Activated CD8-positive, alpha-beta memory T cell treated with anti-CD3 and anti-CD28 coated beads for 24 hours (primary cell): ENCODE measurements at regions not wholly inside any gene's neighbourhood (a gene's known extent, or its start where the extent isn't known, plus 50 kb on each side); places are given as distances from the start of the nearest gene placed in this dataset.
"Not testable (repeated sequence)": the region's sequence is repeated elsewhere in the genome, so short reads cannot be mapped to it uniquely, and the experiment has no call there.

Experiments
- DNase-seq: peaks from one replicate; pipeline ENCODE4 v3.0.0-alpha.2; 2020

GRCh38 chr6:14573703-14574290 is 456.2 kb downstream of the CD83 start:
- no peak for DNase-seq

- DNase-seq = no peak
Measured at GRCh38 chr6:14575961-14576360, 458.4 kb downstream of the CD83 start.

- DNase-seq = no peak
Measured at GRCh38 chr6:14578994-14579393, 461.4 kb downstream of the CD83 start.

GRCh38 chr6:14582749-14583148 is 465.2 kb downstream of the CD83 start:
- no peak for DNase-seq

GRCh38 chr6:14583826-14584225 is 466.3 kb downstream of the CD83 start:
- no peak for DNase-seq

- DNase-seq = no peak
Measured at GRCh38 chr6:14584450-14584849, 466.9 kb downstream of the CD83 start.

- no peak for DNase-seq
Measured at GRCh38 chr6:14585689-14586088, 468.1 kb downstream of the CD83 start.

GRCh38 chr6:14589175-14589574 is 471.6 kb downstream of the CD83 start:
- no peak for DNase-seq

GRCh38 chr6:14590586-14590985 is 473.0 kb downstream of the CD83 start:
- DNase-seq = no peak

GRCh38 chr6:14591998-14592397 is 474.4 kb downstream of the CD83 start:
- DNase-seq = no peak

GRCh38 chr6:14593286-14593685 is 475.7 kb downstream of the CD83 start:
- no peak for DNase-seq

- no peak for DNase-seq
Measured at GRCh38 chr6:14595751-14596150, 478.2 kb downstream of the CD83 start.

GRCh38 chr6:14596410-14596809 is 478.8 kb downstream of the CD83 start:
- DNase-seq = no peak

GRCh38 chr6:14597090-14597489 is 479.5 kb downstream of the CD83 start:
- DNase-seq = no peak

- DNase-seq = no peak
Measured at GRCh38 chr6:14598017-14598864, 480.7 kb downstream of the CD83 start.

GRCh38 chr6:14600306-14600705 is 482.7 kb downstream of the CD83 start:
- DNase-seq = not testable (repeated sequence)

- DNase-seq = no peak
Measured at GRCh38 chr6:14601490-14601889, 483.9 kb downstream of the CD83 start.

GRCh38 chr6:14606353-14606752 is 488.8 kb downstream of the CD83 start:
- no peak for DNase-seq

- DNase-seq = no peak
Measured at GRCh38 chr6:14610141-14610540, 492.6 kb downstream of the CD83 start.

- DNase-seq = no peak
Measured at GRCh38 chr6:14612016-14612980, 494.7 kb downstream of the CD83 start.

GRCh38 chr6:14614631-14615030 is 497.1 kb downstream of the CD83 start:
- no peak for DNase-seq

- DNase-seq = no peak
Measured at GRCh38 chr6:14616656-14617055, 499.1 kb downstream of the CD83 start.

- DNase-seq = no peak
Measured at GRCh38 chr6:14618759-14619418, 501.3 kb downstream of the CD83 start.
